Hematopoietic multipotent progenitor cell treated with erythropoietin and hydrocortisone succinate and interleukin-3 and kit ligand, for 6 days (in vitro differentiated cells): ENCODE measurements at regions not wholly inside any gene's neighbourhood (a gene's known extent, or its start where the extent isn't known, plus 50 kb on each side); places are given as distances from the start of the nearest gene placed in this dataset.
"Not testable (repeated sequence)": the region's sequence is repeated elsewhere in the genome, so short reads cannot be mapped to it uniquely, and the experiment has no call there.

Experiments used
- DNase-seq: peaks from one replicate; pipeline ENCODE4 v3.0.0-alpha.2; 2015

- no peak for DNase-seq
These were observed 1960.8 kb downstream of the PCDH7 start for GRCh38 chr4:32680946-32681345.

GRCh38 chr4:32684160-32684559 lies 1964.0 kb downstream of the PCDH7 start:
- DNase-seq = no peak

- DNase-seq = no peak
These were observed 1966.0 kb downstream of the PCDH7 start for GRCh38 chr4:32686123-32686522.

GRCh38 chr4:32689518-32689917 lies 1969.3 kb downstream of the PCDH7 start:
- no peak for DNase-seq

- no peak for DNase-seq
These were observed 1977.2 kb downstream of the PCDH7 start for GRCh38 chr4:32697281-32697814.

- no peak for DNase-seq
These were observed 1980.7 kb downstream of the PCDH7 start for GRCh38 chr4:32700838-32701237.

- no peak for DNase-seq
These were observed 1986.7 kb downstream of the PCDH7 start for GRCh38 chr4:32706893-32707292.

- not testable (repeated sequence) for DNase-seq
These were observed 1996.0 kb downstream of the PCDH7 start for GRCh38 chr4:32716090-32716620.

- DNase-seq = no peak
These were observed 2015.9 kb downstream of the PCDH7 start for GRCh38 chr4:32735856-32736590.

GRCh38 chr4:32744211-32744610 lies 2024.0 kb downstream of the PCDH7 start:
- no peak for DNase-seq

- DNase-seq = no peak
These were observed 2025.2 kb downstream of the PCDH7 start for GRCh38 chr4:32745351-32745750.

- DNase-seq = no peak
These were observed 2027.9 kb downstream of the PCDH7 start for GRCh38 chr4:32748061-32748460.

GRCh38 chr4:32748498-32748897 lies 2028.3 kb downstream of the PCDH7 start:
- DNase-seq = no peak

- no peak for DNase-seq
These were observed 2032.8 kb downstream of the PCDH7 start for GRCh38 chr4:32752962-32753361.

GRCh38 chr4:32768664-32769389 lies 2048.7 kb downstream of the PCDH7 start:
- DNase-seq = no peak

GRCh38 chr4:32771491-32771890 lies 2051.3 kb downstream of the PCDH7 start:
- DNase-seq = no peak

- DNase-seq = peak; percentile 6
These were observed 2054.9 kb downstream of the PCDH7 start for GRCh38 chr4:32775049-32775448.

- DNase-seq = no peak
These were observed 2056.4 kb downstream of the PCDH7 start for GRCh38 chr4:32776435-32777203.

GRCh38 chr4:32778025-32778424 lies 2057.9 kb downstream of the PCDH7 start:
- DNase-seq = no peak

GRCh38 chr4:32778938-32779337 lies 2058.8 kb downstream of the PCDH7 start:
- DNase-seq = no peak

- DNase-seq = no peak
These were observed 2068.9 kb downstream of the PCDH7 start for GRCh38 chr4:32789026-32789608.

GRCh38 chr4:32790803-32791202 lies 2070.6 kb downstream of the PCDH7 start:
- DNase-seq = no peak
